ENCODE measurements at regions not wholly inside any gene's neighbourhood (a gene's known extent, or its start where the extent isn't known, plus 50 kb on each side); places are given as distances from the start of the nearest gene placed in this dataset.

DNA sequence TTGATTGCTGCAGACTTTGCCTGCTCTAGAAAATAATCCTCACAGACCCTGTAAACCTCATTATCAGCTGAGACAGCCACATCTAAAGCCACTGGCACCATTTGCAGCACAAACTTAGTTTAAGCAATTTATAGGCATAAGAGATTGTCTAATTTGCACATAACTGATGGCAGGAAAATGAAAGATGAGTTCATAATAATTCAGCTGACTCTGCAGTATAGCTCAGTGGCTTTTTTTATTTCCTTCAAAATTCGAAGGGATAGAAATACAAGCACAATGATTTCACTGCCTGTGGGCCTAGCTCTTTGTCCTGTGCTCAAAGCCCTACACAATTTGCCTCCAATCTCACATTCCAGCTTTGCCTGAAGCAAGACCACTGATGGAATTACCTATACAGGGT is 341.2 kb downstream of the RAD51AP2 start:
- TF ChIP-seq, protein P1, sequence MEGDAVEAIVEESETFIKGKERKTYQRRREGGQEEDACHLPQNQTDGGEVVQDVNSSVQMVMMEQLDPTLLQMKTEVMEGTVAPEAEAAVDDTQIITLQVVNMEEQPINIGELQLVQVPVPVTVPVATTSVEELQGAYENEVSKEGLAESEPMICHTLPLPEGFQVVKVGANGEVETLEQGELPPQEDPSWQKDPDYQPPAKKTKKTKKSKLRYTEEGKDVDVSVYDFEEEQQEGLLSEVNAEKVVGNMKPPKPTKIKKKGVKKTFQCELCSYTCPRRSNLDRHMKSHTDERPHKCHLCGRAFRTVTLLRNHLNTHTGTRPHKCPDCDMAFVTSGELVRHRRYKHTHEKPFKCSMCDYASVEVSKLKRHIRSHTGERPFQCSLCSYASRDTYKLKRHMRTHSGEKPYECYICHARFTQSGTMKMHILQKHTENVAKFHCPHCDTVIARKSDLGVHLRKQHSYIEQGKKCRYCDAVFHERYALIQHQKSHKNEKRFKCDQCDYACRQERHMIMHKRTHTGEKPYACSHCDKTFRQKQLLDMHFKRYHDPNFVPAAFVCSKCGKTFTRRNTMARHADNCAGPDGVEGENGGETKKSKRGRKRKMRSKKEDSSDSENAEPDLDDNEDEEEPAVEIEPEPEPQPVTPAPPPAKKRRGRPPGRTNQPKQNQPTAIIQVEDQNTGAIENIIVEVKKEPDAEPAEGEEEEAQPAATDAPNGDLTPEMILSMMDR (IDR thresholded peaks at IDR 0.05) = no peak
- no peak for DNase-seq (ENCODE audit: low spot score)
- ATAC-seq (ENCODE audit: low FRiP score) = no peak

GRCh38 chr2:17171446-17172049 is 346.7 kb downstream of the RAD51AP2 start:
- DNase-seq (ENCODE audit: low spot score) (no peak), ATAC-seq (ENCODE audit: low FRiP score) (peak; percentile 53)
- TF ChIP-seq, protein P1 (IDR thresholded peaks at IDR 0.05) = no peak

DNA sequence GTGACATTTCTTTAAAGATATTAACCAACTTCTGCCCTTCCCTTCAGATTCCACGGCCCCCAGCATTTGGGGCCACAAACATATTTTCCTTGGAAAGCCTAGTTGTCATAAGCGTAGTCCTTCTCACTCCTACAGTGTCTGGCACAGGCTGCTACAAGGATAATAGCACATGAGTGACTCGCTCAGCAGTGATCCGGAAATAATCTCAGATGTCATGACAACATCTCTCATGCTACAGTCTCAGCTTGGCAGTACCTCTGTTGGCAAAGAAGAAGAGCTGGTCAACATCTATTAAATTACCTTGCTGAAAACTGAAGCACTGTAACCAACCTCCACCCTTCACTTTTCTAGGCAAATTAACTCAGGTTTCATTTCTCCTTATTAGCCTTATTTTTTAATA is 351.7 kb downstream of the RAD51AP2 start:
- DNase-seq (ENCODE audit: low spot score) (no peak), ATAC-seq (ENCODE audit: low FRiP score) (peak; percentile 74)
- TF ChIP-seq, protein P1 (IDR thresholded peaks at IDR 0.05) = no peak

DNA sequence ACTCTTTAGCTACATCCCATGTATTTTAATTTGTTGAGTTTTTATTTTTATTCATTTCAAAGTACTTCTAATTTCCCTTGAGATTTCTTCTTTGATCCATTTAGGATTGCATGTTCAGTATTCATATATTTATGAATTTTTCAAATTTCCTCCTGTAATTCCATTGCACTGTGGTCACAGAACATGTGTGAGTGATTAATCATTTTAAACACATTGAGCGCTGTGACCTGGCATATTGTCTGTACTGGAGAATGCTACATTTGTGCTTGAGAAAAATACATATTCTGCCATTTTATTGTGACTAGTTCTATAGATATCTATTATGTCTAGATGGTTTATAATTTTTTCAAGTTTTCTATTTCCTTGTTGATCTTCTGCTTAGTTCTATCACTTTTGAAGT is 353.7 kb downstream of the RAD51AP2 start:
- DNase-seq (ENCODE audit: low spot score) (no peak), ATAC-seq (ENCODE audit: low FRiP score) (no peak)
- TF ChIP-seq, protein P1 (IDR thresholded peaks at IDR 0.05) = no peak

GRCh38 chr2:17163638-17164037 is 354.6 kb downstream of the RAD51AP2 start:
- TF ChIP-seq, protein P1 (IDR thresholded peaks at IDR 0.05) = no peak
- no peak for ATAC-seq (ENCODE audit: low FRiP score)
- no peak for DNase-seq (ENCODE audit: low spot score)

DNA sequence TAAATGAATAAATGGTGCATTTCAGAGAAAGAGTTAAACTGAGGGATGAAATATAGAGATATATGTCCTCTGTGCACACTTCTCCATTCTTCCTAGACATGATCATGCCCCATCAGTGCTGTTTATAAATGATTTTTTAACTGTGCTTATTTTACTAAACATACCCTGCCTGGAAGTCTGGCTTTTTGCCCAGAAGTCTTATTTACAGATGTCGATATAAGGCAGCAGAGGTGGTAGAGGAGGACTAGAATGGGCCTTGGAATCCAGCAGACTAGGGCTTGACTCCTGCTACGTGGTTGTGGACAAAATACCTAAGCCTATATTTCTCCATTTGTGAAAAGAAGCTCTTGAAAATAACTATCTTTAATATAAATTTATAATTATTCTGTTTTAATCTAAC is 355.5 kb downstream of the RAD51AP2 start:
- DNase-seq (ENCODE audit: low spot score) (no peak), ATAC-seq (ENCODE audit: low FRiP score) (no peak)
- TF ChIP-seq, protein P1 (IDR thresholded peaks at IDR 0.05) = no peak

DNA sequence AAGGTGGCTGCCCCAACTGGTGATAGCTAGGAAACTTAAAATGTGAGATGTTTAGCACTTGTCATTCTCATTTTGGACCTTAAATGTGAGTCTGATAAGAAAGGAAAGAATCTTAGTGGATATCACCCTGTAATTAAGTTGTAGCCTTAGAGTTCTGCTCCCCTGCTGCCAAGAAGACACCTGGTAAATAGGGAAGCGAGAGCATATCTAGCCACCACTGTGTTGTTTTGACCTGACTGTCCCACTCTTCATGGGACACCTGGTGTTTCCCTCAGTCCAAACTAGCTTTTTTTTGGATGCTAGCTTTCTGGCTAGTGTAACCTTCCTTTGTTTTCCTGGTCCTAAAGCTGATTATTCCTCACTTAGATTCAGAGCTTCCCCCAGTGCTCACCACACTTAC is 357.6 kb downstream of the RAD51AP2 start:
- TF ChIP-seq, protein P1 (IDR thresholded peaks at IDR 0.05) = no peak
- no peak for ATAC-seq (ENCODE audit: low FRiP score)
- no peak for DNase-seq (ENCODE audit: low spot score)
